IMR-90 (cell line): ENCODE measurements at regions not wholly inside any gene's neighbourhood (a gene's known extent, or its start where the extent isn't known, plus 50 kb on each side); places are given as distances from the start of the nearest gene placed in this dataset.

Experiments used
- ATAC-seq: fragments of 200-7000 bp; cut with Tn5 transposase; 2 replicates; pipeline ENCODE4 v1.9.1; 2020; ENCODE audit warnings: low read depth, mild to moderate bottlenecking, moderate library complexity
- BruUV-seq: library from RNA; stranded (reverse); fragments of 400-500 nt; replicated peaks from 2 replicates; lab custom pipeline; 2021; lab: Mats Ljungman, UMichigan
- CTCF ChIA-PET: fragments of 300-600 bp; formaldehyde crosslinking; extraction: SDS; loops from one replicate; lab custom pipeline; 2021; ENCODE audit warnings: antibody characterized with exemption; lab: Yijun Ruan, JAX
- POLR2A ChIA-PET: fragments of 300-600 bp; sonication (Branson Sonifier 250); formaldehyde crosslinking; loops from one replicate; lab custom pipeline; 2022; ENCODE audit warnings: antibody characterized with exemption; ENCODE audit not compliant: unreplicated experiment; lab: Charles Lee
- DNase-seq: peaks from one replicate; pipeline ENCODE4 v3.0.0; 2013
- H2AFZ ChIP-seq: replicated peaks from 2 replicates; pipeline ENCODE3; 2013; ENCODE audit warnings: low read length, mild to moderate bottlenecking; ENCODE audit not compliant: poor library complexity
- H2AK5ac ChIP-seq: 2 replicates; pipeline ENCODE4 v1.6.1; 2013; ENCODE audit warnings: low read depth, low read length, inconsistent platforms
- H2AK9ac ChIP-seq: replicated peaks from 2 replicates; pipeline ENCODE3; 2013; ENCODE audit warnings: mild to moderate bottlenecking, low read depth, low read length, moderate library complexity; ENCODE audit not compliant: poor library complexity
- H2BK120ac ChIP-seq: 2 replicates; pipeline ENCODE4 v1.6.1; 2013; ENCODE audit warnings: low read depth, low read length, inconsistent platforms
- H2BK15ac ChIP-seq: 3 replicates; pipeline ENCODE4 v1.6.1; 2013; ENCODE audit warnings: low read depth, low read length, inconsistent platforms
- H2BK20ac ChIP-seq: 2 replicates; pipeline ENCODE4 v1.6.1; 2013; ENCODE audit warnings: low read depth, mild to moderate bottlenecking, inconsistent platforms, low read length, moderate library complexity
- H2BK5ac ChIP-seq: 2 replicates; pipeline ENCODE4 v1.6.1; 2013; ENCODE audit warnings: mild to moderate bottlenecking, low read depth, low read length, inconsistent platforms; ENCODE audit not compliant: poor library complexity, severe bottlenecking
- H3K14ac ChIP-seq: replicated peaks from 2 replicates; pipeline ENCODE4 v1.6.1; 2013; ENCODE audit warnings: low read depth, low read length, inconsistent platforms
- H3K18ac ChIP-seq: 2 replicates; pipeline ENCODE4 v1.6.1; 2013; ENCODE audit warnings: low read depth, low read length, control low read depth
- H3K23ac ChIP-seq: 2 replicates; pipeline ENCODE4 v1.6.1; 2013; ENCODE audit warnings: low read depth, low read length, inconsistent platforms
- H3K27ac ChIP-seq: 2 replicates; pipeline ENCODE4 v1.5.1; 2013; ENCODE audit warnings: mild to moderate bottlenecking, control low read depth, low read length; ENCODE audit not compliant: insufficient read depth
- H3K27me3 ChIP-seq: 2 replicates; pipeline ENCODE4 v1.6.1; 2013; ENCODE audit warnings: low read length; ENCODE audit not compliant: control insufficient read depth, insufficient read depth
- H3K36me3 ChIP-seq: 2 replicates; pipeline ENCODE4 v1.6.1; 2013; ENCODE audit warnings: low read length, mixed read lengths; ENCODE audit not compliant: control insufficient read depth, insufficient read depth
- H3K4ac ChIP-seq: 2 replicates; pipeline ENCODE4 v1.6.1; 2013; ENCODE audit warnings: low read depth, low read length, inconsistent platforms
- H3K4me1 ChIP-seq: 2 replicates; pipeline ENCODE4 v1.6.1; 2013; ENCODE audit warnings: low read length, mixed read lengths; ENCODE audit not compliant: control insufficient read depth, insufficient read depth
- H3K4me2 ChIP-seq: 2 replicates; pipeline ENCODE4 v1.6.1; 2013; ENCODE audit warnings: low read depth, mild to moderate bottlenecking, control low read depth, low read length, moderate library complexity
- H3K4me3 ChIP-seq: 2 replicates; pipeline ENCODE4 v1.5.1; 2013; ENCODE audit warnings: low read depth, mild to moderate bottlenecking, control low read depth, low read length, moderate library complexity; ENCODE audit not compliant: insufficient read depth
- H3K56ac ChIP-seq: 2 replicates; pipeline ENCODE4 v1.6.1; 2013; ENCODE audit warnings: low read length, inconsistent platforms; ENCODE audit not compliant: insufficient read depth; ENCODE audit errors: extremely low read depth
- H3K79me1 ChIP-seq, 2 experiments: 2 replicates each; pipeline ENCODE4 v1.6.1; 2013; ENCODE audit warnings: low read length in 2 of 2, inconsistent platforms in 1 of 2, low read depth in 1 of 2
- H3K9ac ChIP-seq: 2 replicates; pipeline ENCODE4 v1.6.1; 2013; ENCODE audit warnings: low read depth, low read length, control low read depth
- H3K9me1 ChIP-seq: 2 replicates; pipeline ENCODE4 v1.6.1; 2013; ENCODE audit warnings: low read length, inconsistent platforms; ENCODE audit not compliant: insufficient read depth
- H3K9me3 ChIP-seq: 2 replicates; pipeline ENCODE4 v1.6.1; 2013; ENCODE audit warnings: low read length; ENCODE audit not compliant: control insufficient read depth, insufficient read depth
- H4K20me1 ChIP-seq: 2 replicates; pipeline ENCODE4 v1.6.1; 2013; ENCODE audit warnings: low read length, inconsistent platforms; ENCODE audit not compliant: insufficient read depth
- H4K5ac ChIP-seq: 2 replicates; pipeline ENCODE4 v1.6.1; 2013; ENCODE audit warnings: mild to moderate bottlenecking, low read depth, low read length, control low read depth
- H4K8ac ChIP-seq, 2 experiments: 2 replicates each; pipeline ENCODE4 v1.6.1; 2013; ENCODE audit warnings: low read depth in 2 of 2, low read length in 2 of 2, control low read depth in 1 of 2, inconsistent platforms in 1 of 2
- H4K91ac ChIP-seq: 2 replicates; pipeline ENCODE4 v1.6.1; 2013; ENCODE audit warnings: low read depth, low read length, inconsistent platforms; ENCODE audit not compliant: insufficient read depth
- POLR2A ChIP-seq: IDR thresholded peaks from 2 replicates; pipeline ENCODE4 v1.6.1; 2012; ENCODE audit warnings: mild to moderate bottlenecking, low read depth, low read length
- WGBS, 2 experiments: methylation state at CpG; one replicate each; pipeline versions ENCODE4 v1.1.5 to v1.1.7; 2013; ENCODE audit warnings: missing lambda C conversion rate in 2 of 2; ENCODE audit not compliant: insufficient read length in 1 of 2; ENCODE audit errors: extremely low coverage in 2 of 2; 5-methylcytosine and 5-hydroxymethylcytosine counted together
- dilution Hi-C: fragments of 300-500 bp; cut with HindIII; formaldehyde crosslinking; loops from one replicate; pipeline ENCODE4 v1.14.3; 2018; ENCODE audit warnings: low sequenced_read_pairs; ENCODE audit not compliant: unreplicated experiment
- in situ Hi-C: fragments of 300-500 bp; cut with MboI; formaldehyde crosslinking; loops from 3 replicates; pipeline ENCODE4 v1.14.3; 2019; ENCODE audit warnings: low sequenced_read_pairs, inconsistent platforms, mixed read lengths
- intact Hi-C: fragments of 100-400 bp; cut with micrococcal nuclease; formaldehyde crosslinking; loops from 2 replicates; pipeline ENCODE4 v1.10.0; 2022

GRCh38 chr5:67300326-67300725 lies 103.7 kb upstream of the CD180 start:
- TF ChIP-seq POLR2A, result no peak

More at GRCh38 chr5:67300326-67300725, 103.7 kb upstream of the CD180 start:
- peaks cover 17% of the 10 kb centered on the region for H3K9me1 ChIP-seq
- H3K14ac ChIP-seq, result peak overlapping the region; percentile 62
- H2BK5ac ChIP-seq, result no peak overlapping the region
- peak overlapping the region; percentile 70; the same call in 1 of the 3 replicates for H2BK15ac ChIP-seq
- peak overlapping the region; percentile 17 for H2AK5ac ChIP-seq
- WGBS, 2 experiments, result no CpG with 5 or more reads among the region's 2 CpGs
- H3K4ac ChIP-seq, result peak overlapping the region; percentile 36; the same call in 1 of the 2 replicates
- CTCF ChIA-PET, result no interaction called here
- no peak overlapping the region for H3K4me3 ChIP-seq
- POLR2A ChIA-PET, result no interaction called here
- peak overlapping the region; percentile 63 for H3K18ac ChIP-seq
- BruUV-seq, result no TSS peak
- in situ Hi-C loops (no loop called here), intact Hi-C loops (no loop called here), dilution Hi-C loops (no loop called here)
- H3K79me1 ChIP-seq, result no peaks in the 10 kb centered on the region
- no peak for DNase-seq
- no peak overlapping the region for H3K56ac ChIP-seq
- H3K27me3 ChIP-seq, result no peaks in the 10 kb centered on the region
- H2AK9ac ChIP-seq, result no peak overlapping the region
- H3K27ac ChIP-seq, result no peak overlapping the region
- H3K9ac ChIP-seq, result no peak overlapping the region
- H4K91ac ChIP-seq, result peak overlapping the region; percentile 5; the same call in 1 of the 2 replicates
- no peak overlapping the region for H3K4me2 ChIP-seq
- H2AFZ ChIP-seq, result no peak overlapping the region
- no peaks in the 10 kb centered on the region for H3K36me3 ChIP-seq
- H3K4me1 ChIP-seq, result peaks cover 12% of the 10 kb centered on the region
- no peak for ATAC-seq
- H4K8ac ChIP-seq, result peak overlapping the region; percentile 13 to 52; a peak in 2 of 4 replicates
- H3K9me3 ChIP-seq, result no peaks in the 10 kb centered on the region
- H3K23ac ChIP-seq, result peak overlapping the region; percentile 65; the same call in 1 of the 2 replicates
- H4K20me1 ChIP-seq, result peaks cover 2% of the 10 kb centered on the region; the same call in 1 of the 2 replicates
- peak overlapping the region; percentile 58 for H2BK120ac ChIP-seq
- H4K5ac ChIP-seq, result no peak overlapping the region
- peak overlapping the region; percentile 72 for H2BK20ac ChIP-seq
